GM18505 (cell line): ENCODE measurements at regions not wholly inside any gene's neighbourhood (a gene's known extent, or its start where the extent isn't known, plus 50 kb on each side); places are given as distances from the start of the nearest gene placed in this dataset.
"Not testable (repeated sequence)": the region's sequence is repeated elsewhere in the genome, so short reads cannot be mapped to it uniquely, and the experiment has no call there.

Experiments
- ATAC-seq: cut with Tn5 transposase; IDR thresholded peaks from one replicate; pipeline ENCODE4 v1.9.1; 2021; ENCODE audit not compliant: unreplicated experiment
- POLR2A ChIP-seq: IDR thresholded peaks from 4 replicates; pipeline ENCODE4 v1.6.1; 2011; ENCODE audit warnings: borderline replicate concordance; ENCODE audit not compliant: insufficient read depth, insufficient read length; ENCODE audit errors: extremely low read depth

DNA sequence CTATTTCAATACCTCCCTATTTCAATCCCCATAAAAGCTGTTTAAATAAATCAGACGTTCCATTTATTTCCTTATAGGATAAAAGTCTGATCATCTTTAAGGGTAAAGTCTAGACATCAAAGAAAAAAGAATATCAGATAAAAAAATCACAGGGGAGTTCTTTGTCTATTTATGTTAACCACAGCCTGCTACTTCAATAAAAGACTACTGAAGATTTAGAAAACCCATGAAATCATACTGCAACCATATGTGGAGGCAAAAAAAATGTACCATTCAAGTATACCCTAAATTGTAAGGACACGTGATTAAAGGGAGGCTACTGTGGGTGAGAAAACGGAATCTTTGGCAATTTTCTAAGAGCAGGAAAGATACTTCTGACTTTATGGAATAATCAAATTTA lies 108.2 kb upstream of the TNFSF4 start:
- no peak for ATAC-seq
- no peak for TF ChIP-seq POLR2A

DNA sequence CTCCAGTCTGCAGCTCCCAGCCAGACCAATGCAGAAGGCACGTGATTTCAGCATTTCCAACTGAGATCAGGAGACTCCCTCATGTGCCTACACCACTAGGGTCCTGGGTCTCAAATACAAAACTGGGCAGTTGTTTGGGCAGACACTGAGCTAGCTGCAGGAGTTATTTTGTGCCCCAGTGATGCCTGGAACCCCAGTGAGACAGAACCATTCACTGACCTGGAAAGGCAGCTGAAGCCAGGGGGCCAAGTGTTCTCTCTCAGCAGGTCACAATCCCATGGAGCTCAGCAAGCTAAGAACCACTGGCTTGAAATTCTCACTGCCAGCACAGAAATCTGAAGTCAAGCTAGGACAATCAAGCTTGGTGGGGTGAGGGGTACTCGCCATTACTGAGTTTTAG lies 111.7 kb upstream of the TNFSF4 start:
- no peak for ATAC-seq
- no peak for TF ChIP-seq POLR2A

DNA sequence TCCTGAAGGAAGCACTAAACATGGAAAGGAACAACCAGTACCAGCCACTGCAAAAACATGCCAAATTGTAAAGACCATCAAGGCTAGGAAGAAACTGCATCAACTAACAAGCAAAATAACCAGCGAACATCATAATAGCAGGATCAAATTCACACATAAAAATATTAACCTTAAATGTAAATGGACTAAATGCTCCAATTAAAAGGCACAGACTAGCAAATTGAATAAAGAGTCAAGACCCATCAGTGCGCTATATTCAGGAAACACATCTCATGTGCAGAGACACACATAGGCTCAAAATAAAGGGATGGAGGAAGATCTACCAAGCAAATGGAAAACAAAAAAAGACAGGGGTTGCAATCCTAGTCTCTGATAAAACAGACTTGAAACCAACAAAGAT lies 117.2 kb upstream of the TNFSF4 start:
- ATAC-seq, result not testable (repeated sequence)

DNA sequence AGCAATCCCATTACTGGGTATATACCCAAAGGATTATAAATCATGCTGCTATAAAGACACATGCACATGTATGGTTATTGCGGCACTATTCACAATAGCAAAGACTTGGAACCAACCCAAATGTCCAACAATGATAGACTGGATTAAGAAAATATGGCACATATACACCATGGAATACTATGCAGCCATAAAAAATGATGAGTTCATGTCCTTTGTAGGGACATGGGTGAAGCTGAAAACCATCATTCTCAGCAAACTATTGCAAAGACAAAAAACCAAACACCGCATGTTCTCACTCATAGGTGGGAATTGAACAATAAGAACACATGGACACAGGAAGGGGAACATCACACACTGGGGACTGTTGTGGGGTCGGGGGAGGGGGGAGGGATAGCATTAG lies 120.9 kb upstream of the TNFSF4 start:
- not testable (repeated sequence) for ATAC-seq

DNA sequence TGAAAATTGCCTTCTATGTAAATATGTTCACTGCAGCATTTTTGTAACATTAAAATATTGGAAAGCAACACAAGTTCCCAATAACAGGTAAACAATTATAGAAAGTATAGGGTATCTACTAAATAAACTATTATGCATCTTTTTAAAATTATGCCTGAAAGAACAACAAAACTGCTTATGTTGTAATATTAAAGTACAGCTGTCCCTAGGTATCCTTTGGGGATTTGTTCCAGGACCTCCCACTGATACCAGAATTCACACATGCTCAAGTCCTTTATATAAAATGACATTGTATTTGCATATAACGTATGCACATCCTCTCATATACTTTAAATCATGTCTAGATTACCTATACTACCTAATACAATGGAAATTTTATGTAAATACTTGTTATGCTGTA lies 121.8 kb upstream of the TNFSF4 start:
- no peak for ATAC-seq
- no peak for TF ChIP-seq POLR2A

DNA sequence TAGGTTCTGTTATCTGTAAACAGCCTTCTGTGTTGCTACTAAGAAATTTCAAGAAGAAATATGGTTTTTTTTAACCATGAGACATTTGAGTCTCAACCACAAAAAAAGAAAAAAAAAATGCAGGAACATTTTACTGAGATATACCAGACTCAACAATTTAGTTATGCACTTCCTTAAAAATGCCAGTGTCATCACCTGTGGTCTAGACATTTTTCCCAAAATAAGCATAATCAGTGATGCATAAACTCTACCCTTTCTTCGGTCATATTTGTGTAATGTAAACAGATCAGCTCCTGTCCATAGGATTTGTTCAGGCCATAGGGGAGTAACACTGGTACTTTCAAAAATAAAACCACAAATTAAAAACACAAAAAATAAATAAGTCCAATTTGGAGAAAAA lies 122.6 kb upstream of the TNFSF4 start:
- TF ChIP-seq POLR2A, result no peak
- no peak for ATAC-seq

DNA sequence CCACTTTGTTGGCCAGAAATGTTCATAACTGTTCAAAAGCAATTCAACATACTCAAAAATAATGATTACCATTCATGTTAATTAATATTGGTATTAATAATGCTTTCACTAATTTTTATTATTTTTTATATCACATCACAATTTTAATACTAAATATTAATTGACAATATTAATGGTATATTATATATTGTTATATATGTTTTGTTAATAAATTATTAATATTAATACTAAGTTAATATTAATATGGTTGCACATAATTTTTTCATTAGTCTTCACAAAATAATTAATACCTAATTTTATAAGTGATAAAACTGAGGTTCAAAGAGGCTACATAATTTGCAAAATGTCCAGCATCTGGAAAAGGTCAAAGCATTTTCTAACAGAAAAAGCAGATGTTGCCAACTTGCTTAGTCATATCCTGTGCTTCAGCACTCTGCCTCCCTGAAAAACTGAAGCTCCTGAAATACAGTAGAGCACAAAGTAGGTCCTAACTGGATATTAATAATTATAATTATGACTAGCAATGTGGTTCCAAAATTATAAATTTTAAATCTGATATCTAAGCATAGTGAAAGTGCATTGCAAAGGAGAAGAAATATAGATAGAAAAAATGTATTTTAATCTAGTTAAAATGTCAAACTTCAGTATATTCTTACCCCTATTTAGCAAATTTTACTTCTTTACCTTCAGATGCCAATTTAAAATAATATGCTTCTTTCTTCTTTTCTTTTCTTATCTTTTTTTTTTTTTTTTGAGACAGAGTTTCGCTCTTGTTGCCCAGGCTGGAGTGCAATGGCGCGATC lies 123.2 kb upstream of the TNFSF4 start:
- TF ChIP-seq POLR2A, result no peak
- no peak for ATAC-seq

DNA sequence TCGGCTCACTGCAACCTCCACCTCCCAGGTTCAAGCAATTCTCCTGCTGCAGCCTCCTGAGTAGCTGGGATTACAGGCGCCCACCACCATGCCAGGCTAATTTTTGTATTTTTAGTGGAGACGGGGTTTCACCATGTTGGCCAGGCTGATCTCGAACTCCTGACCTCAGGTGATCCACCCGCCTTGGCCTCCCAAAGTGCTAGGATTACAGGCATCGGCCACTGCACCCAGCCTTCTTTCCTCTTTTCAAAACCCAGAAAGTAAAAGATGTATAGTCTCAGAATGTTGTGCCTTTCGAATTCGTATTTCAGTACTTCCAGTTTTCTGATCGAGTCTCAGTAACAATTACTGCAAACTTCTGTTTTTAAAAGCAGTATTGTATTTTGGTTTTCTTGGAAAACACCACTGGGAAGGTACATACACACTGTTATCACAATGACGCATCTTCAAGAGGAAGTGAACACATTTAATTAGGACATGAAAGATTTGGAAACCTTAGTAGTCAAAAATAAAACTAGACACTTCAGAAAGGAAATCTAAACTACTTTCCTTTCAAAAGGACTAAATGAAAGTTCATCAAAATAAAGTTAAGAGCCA lies 123.9 kb upstream of the TNFSF4 start:
- ATAC-seq, result not testable (repeated sequence)

DNA sequence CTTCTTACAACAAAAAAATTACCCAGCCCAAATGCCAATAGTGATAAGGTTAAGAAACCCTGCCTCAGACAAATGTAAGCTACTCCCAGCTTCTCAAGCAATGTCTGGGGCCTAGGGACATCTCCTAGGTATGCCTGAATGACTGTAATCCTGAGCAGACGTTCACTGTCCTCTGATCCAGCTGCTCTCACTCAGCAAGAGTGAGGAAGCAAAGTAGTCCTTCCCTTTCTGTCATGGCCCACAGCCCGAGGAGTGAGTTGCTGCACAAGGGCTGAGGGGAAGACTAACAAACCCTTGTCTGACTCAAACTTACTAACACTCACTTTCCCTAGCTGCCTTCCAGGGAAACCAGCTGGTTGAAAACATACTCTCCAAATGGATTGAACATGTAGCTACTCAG lies 124.9 kb upstream of the TNFSF4 start:
- no peak for TF ChIP-seq POLR2A
- ATAC-seq, result no peak

DNA sequence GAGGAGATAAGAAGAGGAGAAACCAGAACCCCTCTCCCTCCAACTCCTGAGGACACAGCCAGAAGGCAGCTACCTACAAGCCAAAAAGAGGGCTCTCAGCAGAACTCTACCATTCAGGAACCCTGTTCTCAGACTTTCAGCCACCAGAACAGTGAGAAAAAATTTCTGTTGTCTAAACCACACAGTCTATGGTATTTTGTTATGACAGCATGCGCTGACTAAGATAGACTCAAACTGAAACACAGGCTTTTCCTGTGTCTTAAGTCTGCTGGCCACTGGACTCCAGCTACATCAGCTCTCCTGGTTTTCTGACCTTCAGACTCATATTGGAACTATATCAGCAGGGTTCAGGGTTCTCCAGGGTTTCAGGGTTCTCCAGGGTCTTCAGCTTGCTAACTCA lies 126.5 kb upstream of the TNFSF4 start:
- TF ChIP-seq POLR2A, result no peak
- ATAC-seq, result no peak

DNA sequence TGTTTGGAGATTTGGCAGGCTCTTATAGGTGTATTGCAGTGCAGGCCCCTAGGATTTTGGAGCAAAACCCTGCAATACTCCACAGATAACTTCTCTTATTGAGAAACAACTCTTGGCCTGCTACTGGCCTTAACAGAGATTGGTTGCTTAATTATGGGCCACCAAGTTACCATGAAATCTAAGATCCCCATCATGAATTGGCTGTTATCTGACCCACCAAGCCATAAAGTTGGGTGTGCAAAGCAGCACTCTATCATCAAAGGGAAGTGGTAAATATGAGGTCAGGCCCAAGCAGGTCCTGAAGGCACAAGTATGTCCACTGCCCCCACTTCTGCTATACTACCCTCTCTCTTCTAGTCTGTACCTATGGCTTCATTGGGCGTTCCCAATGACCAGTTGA lies 130.0 kb upstream of the TNFSF4 start:
- ATAC-seq, result no peak

DNA sequence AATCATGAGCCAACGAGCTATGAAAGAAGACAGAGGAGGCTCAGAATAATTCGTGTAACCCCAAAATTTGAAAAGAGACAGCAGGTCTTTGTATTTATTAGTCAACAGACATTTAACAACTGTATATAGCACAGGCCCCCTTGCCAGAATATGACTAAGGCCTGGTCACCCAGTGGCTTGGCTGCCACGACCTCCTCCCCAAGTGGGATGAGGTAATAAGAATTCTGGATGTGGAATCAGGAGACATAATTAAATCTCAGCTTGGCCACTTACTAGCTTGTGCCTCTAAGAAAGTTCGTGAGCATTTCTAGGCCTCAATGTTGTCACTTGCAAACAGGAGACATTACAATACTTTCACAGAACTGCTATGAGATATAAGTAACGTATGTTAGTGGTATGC lies 134.2 kb upstream of the TNFSF4 start:
- TF ChIP-seq POLR2A, result no peak
- ATAC-seq, result no peak

More for the DNA sequence above, 130.0 kb upstream of the TNFSF4 start:
- no peak for TF ChIP-seq POLR2A

DNA sequence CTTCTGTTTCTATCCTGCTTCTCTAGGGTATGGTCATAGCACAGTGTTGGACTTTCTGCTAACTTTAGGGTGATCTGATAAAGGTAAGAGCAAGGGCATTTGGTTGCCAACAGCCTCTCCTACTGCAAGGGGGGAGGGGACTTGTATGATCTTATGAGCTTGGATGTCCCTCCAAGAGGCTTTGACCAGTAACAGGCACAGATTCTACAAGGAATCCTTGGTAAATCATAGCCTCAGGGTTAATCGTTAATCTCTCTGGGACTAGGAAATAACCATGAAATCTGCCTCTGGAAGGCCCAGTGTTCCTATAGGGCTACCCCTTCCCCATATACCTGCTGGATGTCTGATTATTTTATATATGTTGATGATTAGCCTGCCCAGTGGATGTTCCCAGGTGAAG lies 134.8 kb upstream of the TNFSF4 start:
- ATAC-seq, result no peak
- no peak for TF ChIP-seq POLR2A

DNA sequence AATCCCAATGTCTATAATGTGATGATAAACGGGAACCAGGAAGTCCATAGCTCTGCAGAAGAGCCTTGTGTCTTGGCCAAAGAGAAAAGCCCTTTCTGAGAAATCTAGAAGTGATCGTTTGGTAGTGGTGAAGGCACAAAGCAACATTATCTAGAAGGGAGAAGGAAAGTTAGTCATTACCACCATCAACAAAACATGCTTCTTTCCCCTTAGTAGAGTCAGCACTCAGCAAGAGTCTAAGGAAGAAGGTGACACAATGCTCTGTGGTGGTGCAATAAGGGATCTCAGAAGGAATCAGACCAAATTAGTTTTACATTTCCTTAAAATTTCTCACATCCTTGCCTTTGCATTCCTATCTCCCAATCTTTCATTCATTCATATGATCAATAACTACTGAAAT lies 134.4 kb upstream of the PRDX6 start:
- no peak for ATAC-seq
- TF ChIP-seq POLR2A, result no peak
